Esophagus muscularis mucosa (tissue), 4 donors: ENCODE measurements at regions not wholly inside any gene's neighbourhood (a gene's known extent, or its start where the extent isn't known, plus 50 kb on each side); places are given as distances from the start of the nearest gene placed in this dataset.

Source experiments
- DNase-seq: peaks from one replicate; pipeline ENCODE4 v3.0.0-alpha.2; 2017; ENCODE audit errors: extremely low spot score
- H3K27ac ChIP-seq, 4 donors: fragments of 200-600 bp; sonication (generic); replicated peaks in 1 of 4; 1 replicate in 3 of 4; 2 replicates in 1 of 4; pipeline ENCODE4 v1.5.1; 2016 to 2019; ENCODE audit warnings: mild to moderate bottlenecking in 1 of 4
- H3K27me3 ChIP-seq, 4 donors: fragments of 200-600 bp; sonication (generic); one replicate each; pipeline versions ENCODE4 v1.5.1 to v1.6.0; 2016 to 2019
- H3K36me3 ChIP-seq, 4 donors: fragments of 200-600 bp; sonication (generic); one replicate each; pipeline ENCODE4 v1.5.1; 2016 to 2019
- H3K4me1 ChIP-seq, 4 donors: fragments of 200-600 bp; sonication (generic); one replicate each; pipeline ENCODE4 v1.5.1; 2016 to 2019
- H3K4me3 ChIP-seq, 4 donors: fragments of 200-600 bp; sonication (generic); 1 replicate in 2 of 4; 2 replicates in 2 of 4; pipeline ENCODE4 v1.5.1; 2016 to 2019; ENCODE audit warnings: mild to moderate bottlenecking in 4 of 4, moderate library complexity in 1 of 4
- H3K9me3 ChIP-seq, 4 donors: fragments of 200-600 bp; sonication (generic); 1 replicate in 3 of 4; 2 replicates in 1 of 4; pipeline ENCODE4 v1.5.1; 2016 to 2019
- EP300 ChIP-seq: sonication (generic); formaldehyde crosslinking; IDR thresholded peaks from one replicate; pipeline ENCODE4 v1.6.1; 2017; ENCODE audit warnings: antibody characterized with exemption
- POLR2A ChIP-seq: fragments of 450-650 bp; IDR thresholded peaks from one replicate; pipeline ENCODE4 v1.6.1; 2017; ENCODE audit warnings: antibody characterized with exemption, moderate library complexity, mild to moderate bottlenecking, low read depth
- POLR2AphosphoS5 ChIP-seq, 2 donors: sonication (generic); formaldehyde crosslinking; IDR thresholded peaks; one replicate each; pipeline ENCODE4 v1.6.1; 2017; ENCODE audit warnings: antibody characterized with exemption in 2 of 2
- WGBS: methylation state at CpG from one replicate; pipeline ENCODE4 v1.1.5; 2018; 5-methylcytosine and 5-hydroxymethylcytosine counted together
- intact Hi-C: fragments of 100-400 bp; cut with DNase I; formaldehyde crosslinking; loops from one replicate; pipeline ENCODE4 v1.15.1; 2023
- TF ChIP-seq, protein P1 (sequence below), 3 experiments: fragments of 200-600 bp in 2 of 3; fragments of 450-650 bp in 1 of 3; sonication (generic) in 2 of 3; IDR thresholded peaks; one replicate each; pipeline ENCODE4 v1.5.1; 2017 to 2019; ENCODE audit warnings: antibody characterized with exemption in 3 of 3, mild to moderate bottlenecking in 2 of 3, moderate library complexity in 1 of 3

DNA sequence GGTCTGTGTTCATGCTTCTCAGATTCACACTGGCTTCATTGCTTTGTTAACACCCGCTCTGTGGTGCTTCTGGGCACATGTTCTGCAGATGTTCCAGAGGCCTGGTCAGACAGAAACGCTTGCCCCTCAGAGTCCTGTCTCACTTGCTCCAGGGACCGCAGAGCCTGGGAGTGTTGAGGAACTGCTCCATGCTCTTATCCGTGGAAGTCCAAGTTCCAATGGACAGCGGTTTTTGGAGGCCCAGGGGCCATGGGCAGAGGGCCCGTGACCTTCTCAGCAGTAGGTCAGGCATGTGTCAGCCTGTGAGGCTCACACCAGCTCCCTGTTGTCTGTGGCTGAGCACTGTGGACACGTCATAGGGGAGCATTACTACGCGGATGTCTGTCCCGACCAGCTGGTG lies 364.7 kb upstream of the IRX1 start:
- intact Hi-C loops: no loop called here
- Histone ChIP-seq H3K27me3 (no peaks in the 10 kb centered on the region), H3K36me3 (no peaks in the 10 kb centered on the region), H3K4me1 (no peaks in the 10 kb centered on the region), H3K9me3 (no peaks in the 10 kb centered on the region), H3K4me3 (no peak overlapping the region), H3K27ac (no peak overlapping the region)
- 77% methylated on average over 5 of the region's 10 CpGs for WGBS
- TF ChIP-seq POLR2A: no peak
- TF ChIP-seq, protein P1, sequence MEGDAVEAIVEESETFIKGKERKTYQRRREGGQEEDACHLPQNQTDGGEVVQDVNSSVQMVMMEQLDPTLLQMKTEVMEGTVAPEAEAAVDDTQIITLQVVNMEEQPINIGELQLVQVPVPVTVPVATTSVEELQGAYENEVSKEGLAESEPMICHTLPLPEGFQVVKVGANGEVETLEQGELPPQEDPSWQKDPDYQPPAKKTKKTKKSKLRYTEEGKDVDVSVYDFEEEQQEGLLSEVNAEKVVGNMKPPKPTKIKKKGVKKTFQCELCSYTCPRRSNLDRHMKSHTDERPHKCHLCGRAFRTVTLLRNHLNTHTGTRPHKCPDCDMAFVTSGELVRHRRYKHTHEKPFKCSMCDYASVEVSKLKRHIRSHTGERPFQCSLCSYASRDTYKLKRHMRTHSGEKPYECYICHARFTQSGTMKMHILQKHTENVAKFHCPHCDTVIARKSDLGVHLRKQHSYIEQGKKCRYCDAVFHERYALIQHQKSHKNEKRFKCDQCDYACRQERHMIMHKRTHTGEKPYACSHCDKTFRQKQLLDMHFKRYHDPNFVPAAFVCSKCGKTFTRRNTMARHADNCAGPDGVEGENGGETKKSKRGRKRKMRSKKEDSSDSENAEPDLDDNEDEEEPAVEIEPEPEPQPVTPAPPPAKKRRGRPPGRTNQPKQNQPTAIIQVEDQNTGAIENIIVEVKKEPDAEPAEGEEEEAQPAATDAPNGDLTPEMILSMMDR (IDR thresholded peaks at IDR 0.05): no peak
- TF ChIP-seq POLR2AphosphoS5 (IDR thresholded peaks at IDR 0.05): no peak
- TF ChIP-seq EP300: no peak
- peak; percentile 90 for DNase-seq

DNA sequence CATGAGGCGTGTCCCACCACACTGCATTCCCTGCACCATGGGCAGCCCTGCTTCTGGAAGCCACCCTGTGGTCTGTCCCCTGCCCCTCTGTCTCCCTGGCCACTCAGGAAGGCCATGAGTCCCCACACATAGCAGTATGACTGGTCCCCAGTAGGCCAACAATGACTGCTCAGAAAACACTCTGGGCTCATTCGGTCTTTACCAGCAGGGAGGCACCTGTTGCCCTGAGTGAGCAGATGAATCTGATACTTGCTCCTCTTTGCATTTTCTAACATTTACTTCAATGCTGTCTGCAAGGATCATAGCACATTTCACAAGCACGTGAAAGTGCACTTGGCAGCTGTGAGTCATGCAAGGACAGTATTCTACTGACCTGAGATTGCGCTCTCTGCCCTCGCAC lies 365.4 kb upstream of the IRX1 start:
- peak; percentile 80 for DNase-seq
- H3K4me1 ChIP-seq: no peaks in the 10 kb centered on the region
- no peaks in the 10 kb centered on the region for H3K36me3 ChIP-seq
- H3K9me3 ChIP-seq: no peaks in the 10 kb centered on the region
- H3K4me3 ChIP-seq: no peak overlapping the region
- TF ChIP-seq POLR2A: no peak
- no peak for TF ChIP-seq POLR2AphosphoS5 (IDR thresholded peaks at IDR 0.05)
- TF ChIP-seq, protein P1 (IDR thresholded peaks at IDR 0.05): no peak
- TF ChIP-seq EP300: no peak
- no peak overlapping the region for H3K27ac ChIP-seq
- H3K27me3 ChIP-seq: no peaks in the 10 kb centered on the region
- intact Hi-C loops: no loop called here
- WGBS: 82% methylated on average over 5 of the region's 5 CpGs

DNA sequence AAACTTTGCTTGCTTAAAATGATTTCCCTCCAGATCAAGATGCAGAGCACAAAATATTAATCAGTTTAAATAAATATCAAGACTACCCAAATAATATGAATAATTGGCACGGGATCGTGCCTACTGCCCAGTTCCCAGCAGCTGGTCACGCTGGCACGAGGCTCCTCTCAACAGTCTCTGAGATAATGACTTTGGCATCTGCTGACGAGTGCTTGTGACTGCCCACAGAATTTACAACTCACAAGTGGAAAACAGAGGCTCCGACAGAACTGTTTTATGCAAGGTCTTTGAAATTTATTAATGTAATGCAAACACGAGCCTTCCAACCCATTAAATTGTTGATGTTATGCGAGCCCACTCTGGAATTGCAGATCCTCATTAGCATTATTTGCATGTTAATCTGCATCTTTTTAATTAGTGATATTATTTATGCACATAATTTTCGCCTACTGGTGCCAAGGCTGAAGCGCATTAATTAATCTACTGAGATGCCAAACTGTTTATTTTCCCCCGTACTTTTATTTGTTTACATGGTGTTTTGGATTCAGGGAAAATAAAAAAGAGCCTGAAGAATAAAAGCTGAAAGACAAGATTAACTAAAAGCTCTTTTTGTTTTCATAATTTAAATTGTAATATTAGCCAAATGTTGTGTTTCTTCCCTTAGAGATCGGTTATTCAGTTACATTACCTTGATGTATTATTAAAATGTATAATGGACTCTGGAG lies 369.3 kb upstream of the IRX1 start:
- no peak for TF ChIP-seq EP300
- TF ChIP-seq, protein P1 (IDR thresholded peaks at IDR 0.05): no peak
- no peak for TF ChIP-seq POLR2AphosphoS5 (IDR thresholded peaks at IDR 0.05)
- TF ChIP-seq POLR2A: no peak
- H3K27me3 ChIP-seq: no peaks in the 10 kb centered on the region
- no peaks in the 10 kb centered on the region for H3K4me1 ChIP-seq
- no peak overlapping the region for H3K4me3 ChIP-seq
- H3K9me3 ChIP-seq: no peaks in the 10 kb centered on the region
- intact Hi-C loops: no loop called here
- WGBS: 74% methylated on average over 12 of the region's 12 CpGs
- DNase-seq: no peak
- H3K36me3 ChIP-seq: no peaks in the 10 kb centered on the region
- H3K27ac ChIP-seq: no peak overlapping the region

DNA sequence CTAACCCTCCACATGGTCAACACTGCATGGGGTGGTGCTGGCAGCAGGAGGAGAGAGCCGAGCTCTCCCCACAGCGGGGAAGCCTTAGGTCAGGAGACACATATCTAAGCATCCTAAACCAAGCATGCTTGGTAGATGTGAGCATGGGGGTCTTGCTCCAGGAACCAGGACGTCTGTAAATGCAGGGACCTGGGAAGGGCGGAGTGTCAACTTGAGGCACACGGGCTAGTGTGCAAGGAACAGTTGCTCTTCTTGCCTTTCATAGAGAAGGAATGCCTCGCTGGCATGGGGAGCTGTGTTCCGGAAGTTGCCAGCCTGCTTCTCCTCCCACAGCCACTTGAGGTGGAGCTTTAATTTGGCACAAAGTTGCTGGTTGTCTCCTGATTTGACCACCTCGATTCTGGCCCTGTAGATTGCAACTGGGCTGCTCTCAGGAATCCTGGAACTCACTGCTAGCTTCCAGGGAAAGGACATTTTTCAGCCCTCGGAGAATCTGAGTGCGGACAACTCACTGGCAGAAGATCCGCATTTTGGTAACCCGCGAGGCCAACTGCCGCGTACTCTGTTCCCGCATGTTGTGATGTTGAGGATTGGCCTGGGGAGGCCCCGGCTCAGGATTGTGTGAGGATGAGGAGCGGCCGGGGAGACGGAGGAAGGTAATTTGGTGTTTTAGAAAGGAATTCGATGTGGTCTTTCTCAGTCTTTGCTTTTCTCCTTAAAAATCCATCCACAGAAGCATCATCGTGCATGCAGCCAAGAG lies 370.3 kb upstream of the IRX1 start:
- no peak for TF ChIP-seq POLR2A
- TF ChIP-seq, protein P1 (IDR thresholded peaks at IDR 0.05): no peak
- no peaks in the 10 kb centered on the region for H3K4me1 ChIP-seq
- no peak overlapping the region for H3K27ac ChIP-seq
- H3K9me3 ChIP-seq: no peaks in the 10 kb centered on the region
- intact Hi-C loops: no loop called here
- H3K27me3 ChIP-seq: no peaks in the 10 kb centered on the region
- no peak overlapping the region for H3K4me3 ChIP-seq
- DNase-seq: peak; percentile 89
- H3K36me3 ChIP-seq: no peaks in the 10 kb centered on the region
- WGBS: 85% methylated on average over 22 of the region's 22 CpGs
